Retina (tissue), 1 donor: ENCODE measurements at regions not wholly inside any gene's neighbourhood (a gene's known extent, or its start where the extent isn't known, plus 50 kb on each side); places are given as distances from the start of the nearest gene placed in this dataset.

Source experiments
- DNase-seq: peaks from one replicate; pipeline ENCODE4 v3.0.0-alpha.2; 2016

GRCh38 chr3:72487946-72488737 is 360.1 kb downstream of the SHQ1 start:
- DNase-seq: no peak

- no peak for DNase-seq
Measured at GRCh38 chr3:72487078-72487765, 361.0 kb downstream of the SHQ1 start.

GRCh38 chr3:72485641-72486040 is 362.6 kb downstream of the SHQ1 start:
- no peak for DNase-seq

- no peak for DNase-seq
Measured at GRCh38 chr3:72483554-72484104, 364.6 kb downstream of the SHQ1 start.

GRCh38 chr3:72482589-72483321 is 365.5 kb downstream of the SHQ1 start:
- DNase-seq: no peak

GRCh38 chr3:72481542-72481941 is 366.7 kb downstream of the SHQ1 start:
- no peak for DNase-seq

GRCh38 chr3:72480366-72480765 is 367.9 kb downstream of the SHQ1 start:
- DNase-seq: no peak

- DNase-seq: no peak
Measured at GRCh38 chr3:72479651-72480215, 368.5 kb downstream of the SHQ1 start.

- DNase-seq: no peak
Measured at GRCh38 chr3:72476139-72476483, 372.1 kb downstream of the SHQ1 start.

GRCh38 chr3:72475258-72476138 is 372.7 kb downstream of the SHQ1 start:
- no peak for DNase-seq

GRCh38 chr3:72474775-72475174 is 373.5 kb downstream of the SHQ1 start:
- DNase-seq: no peak

- DNase-seq: no peak
Measured at GRCh38 chr3:72473156-72473555, 375.1 kb downstream of the SHQ1 start.

- peak; percentile 44 for DNase-seq
Measured at GRCh38 chr3:72470904-72471417, 377.3 kb downstream of the SHQ1 start.

- DNase-seq: no peak
Measured at GRCh38 chr3:72465853-72466252, 382.4 kb downstream of the SHQ1 start.

GRCh38 chr3:72463083-72463482 is 385.2 kb downstream of the SHQ1 start:
- DNase-seq: no peak

- peak; percentile 50 for DNase-seq
Measured at GRCh38 chr3:72462595-72463011, 385.6 kb downstream of the SHQ1 start.

GRCh38 chr3:72461787-72462186 is 386.5 kb downstream of the SHQ1 start:
- no peak for DNase-seq

GRCh38 chr3:72460205-72461174 is 387.8 kb downstream of the SHQ1 start:
- no peak for DNase-seq

- no peak for DNase-seq
Measured at GRCh38 chr3:72459588-72459987, 388.7 kb downstream of the SHQ1 start.

- DNase-seq: no peak
Measured at GRCh38 chr3:72458375-72458774, 389.9 kb downstream of the SHQ1 start.

- DNase-seq: no peak
Measured at GRCh38 chr3:72454441-72454840, 393.8 kb downstream of the SHQ1 start.
